Mesenteric fat pad (tissue), 1 donor: ENCODE measurements at regions not wholly inside any gene's neighbourhood (a gene's known extent, or its start where the extent isn't known, plus 50 kb on each side); places are given as distances from the start of the nearest gene placed in this dataset.

Experiments
- DNase-seq: peaks from one replicate; pipeline ENCODE4 v3.0.0-alpha.2; 2020; ENCODE audit warnings: low spot score
- donor health status: DM: yes; HTN: yes; CAD: no.

DNA sequence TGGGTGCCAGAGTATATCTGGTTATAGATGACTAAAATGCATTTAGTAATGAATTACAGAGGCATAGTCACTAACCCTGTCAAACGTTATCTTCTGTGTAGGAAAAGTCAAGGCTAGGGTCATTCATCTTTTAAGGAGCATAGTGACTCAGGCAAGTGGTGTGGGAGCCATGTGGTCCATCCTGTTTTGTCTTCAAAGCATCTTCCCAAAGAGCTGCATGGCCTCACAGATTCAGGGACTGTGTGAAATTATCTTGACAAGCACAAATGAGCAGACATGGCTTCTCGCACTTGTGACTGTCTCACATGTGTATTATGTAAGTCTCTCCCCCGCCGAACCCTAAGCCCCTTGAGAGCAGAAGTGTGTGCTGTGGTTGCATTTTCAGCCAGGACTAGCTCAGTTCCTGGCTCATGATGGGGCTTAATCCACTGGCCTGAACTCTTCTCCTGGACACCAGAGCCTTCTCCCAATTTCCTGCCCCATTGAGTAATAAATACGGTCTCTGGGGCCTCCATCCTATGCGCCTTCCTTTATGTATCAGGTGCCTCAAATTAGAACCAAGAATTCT lies 769.1 kb downstream of the QKI start:
- DNase-seq = no peak

DNA sequence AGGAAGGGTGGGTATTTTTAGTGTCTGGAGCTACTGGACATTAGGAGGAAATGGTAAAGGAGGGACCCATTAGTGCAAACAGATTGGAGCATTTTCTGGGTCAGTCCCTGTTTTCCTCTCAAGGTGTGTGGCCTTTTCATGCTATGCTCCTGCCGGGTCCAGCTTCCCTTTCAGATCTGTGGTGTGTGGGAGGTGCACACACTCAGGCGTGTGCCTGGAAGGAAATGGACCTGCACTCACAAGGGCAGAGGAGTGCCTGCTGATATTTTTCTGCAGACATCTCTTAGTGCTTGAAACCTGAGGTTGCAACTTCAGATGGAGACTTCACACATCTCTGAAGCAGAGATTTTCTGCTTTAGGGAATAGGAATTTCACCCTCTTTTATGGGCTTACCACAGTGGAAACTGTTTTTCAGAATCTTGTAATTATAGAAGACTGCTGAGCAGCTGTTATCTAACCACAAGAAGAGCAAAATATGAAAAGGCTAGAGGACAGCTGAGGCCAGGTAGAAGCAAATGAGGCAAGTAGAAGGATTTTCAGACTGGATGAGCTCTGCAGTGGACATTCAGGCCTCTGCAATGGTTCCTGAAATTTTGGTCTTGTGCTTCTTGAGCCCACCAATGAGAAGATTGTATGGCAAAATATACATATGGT lies 764.3 kb downstream of the QKI start:
- DNase-seq = no peak

DNA sequence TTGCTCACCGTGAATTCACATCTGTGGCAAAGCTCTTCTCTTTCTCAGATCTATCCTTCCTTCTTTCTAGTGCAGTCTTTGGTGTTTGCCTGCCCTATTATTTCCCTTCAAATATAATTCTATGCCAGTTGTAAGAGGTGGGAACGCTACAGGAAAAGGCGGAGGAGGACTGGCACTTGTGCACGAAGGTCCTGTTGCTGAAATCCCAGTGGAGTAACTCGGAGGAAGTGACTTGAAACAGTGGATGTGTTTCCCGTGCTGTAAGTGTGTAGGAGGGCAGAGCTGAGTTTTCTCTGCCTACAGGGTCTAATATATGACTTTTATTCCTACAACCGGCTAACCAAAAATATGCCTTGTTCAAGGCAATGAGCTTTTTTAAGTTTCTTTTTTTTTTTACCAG lies 754.8 kb downstream of the QKI start:
- no peak for DNase-seq

DNA sequence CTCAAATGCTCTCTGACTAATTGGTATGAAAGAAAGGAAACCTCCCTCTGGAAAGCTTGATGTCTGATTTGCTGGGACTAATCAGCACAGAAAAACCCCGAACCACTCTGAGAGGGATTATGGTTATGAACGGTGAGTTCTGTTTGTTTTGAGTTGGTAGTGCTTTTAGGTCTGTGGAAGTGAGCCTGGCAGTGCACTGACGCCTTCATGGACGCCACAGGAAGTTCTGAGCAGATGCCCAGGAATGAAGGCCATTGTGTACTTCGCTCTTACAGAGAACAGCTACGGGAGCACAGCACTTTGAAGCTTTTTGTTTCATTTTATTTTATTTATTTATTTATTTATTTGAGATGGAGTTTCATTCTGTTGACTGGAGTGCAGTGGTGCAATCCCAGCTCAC lies 754.1 kb downstream of the QKI start:
- no peak for DNase-seq

DNA sequence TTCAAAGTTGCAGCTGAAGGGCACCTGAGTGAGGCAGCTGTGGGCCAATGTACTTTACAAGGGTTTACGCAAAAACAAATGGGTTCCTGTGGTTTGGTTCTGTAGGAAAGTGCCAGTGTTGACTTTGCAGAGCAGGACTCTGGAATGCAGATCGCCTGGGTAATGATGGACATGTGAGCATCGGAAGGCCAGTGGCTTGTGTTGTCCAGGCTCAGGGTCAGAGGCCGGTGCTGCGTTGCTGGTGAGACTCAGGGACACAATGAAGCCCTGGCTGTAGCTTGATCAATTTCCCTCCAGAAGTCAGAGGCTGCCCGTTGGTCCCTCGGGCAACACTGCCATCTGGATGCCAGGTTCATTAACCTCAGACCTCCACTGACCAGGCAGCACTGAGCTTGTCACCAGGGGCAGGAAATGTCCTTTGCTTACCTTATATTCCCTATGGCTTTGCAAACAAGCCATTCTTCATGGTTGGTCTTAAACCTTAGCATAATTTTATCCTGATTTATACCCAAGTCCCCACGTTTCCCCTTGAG lies 753.4 kb downstream of the QKI start:
- DNase-seq = no peak

DNA sequence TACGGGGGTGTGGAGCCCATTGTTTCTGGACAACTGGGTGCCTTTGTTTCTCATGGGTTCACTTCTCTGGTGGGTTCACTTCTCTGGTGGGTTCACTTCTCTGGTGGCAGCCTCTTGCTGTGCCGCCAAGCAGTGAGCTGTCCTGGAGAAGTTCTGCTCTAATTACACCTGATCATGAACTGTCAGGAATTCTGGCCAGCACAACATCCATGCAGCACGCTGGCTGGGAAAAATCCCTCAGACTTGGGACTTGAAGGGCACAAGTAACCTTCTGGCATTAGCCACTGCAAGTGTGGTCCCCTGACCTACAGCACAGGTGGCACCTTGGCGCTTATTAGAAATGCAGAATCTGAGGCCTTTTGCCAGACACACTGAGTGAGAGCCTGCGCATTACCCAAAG lies 752.5 kb downstream of the QKI start:
- no peak for DNase-seq

DNA sequence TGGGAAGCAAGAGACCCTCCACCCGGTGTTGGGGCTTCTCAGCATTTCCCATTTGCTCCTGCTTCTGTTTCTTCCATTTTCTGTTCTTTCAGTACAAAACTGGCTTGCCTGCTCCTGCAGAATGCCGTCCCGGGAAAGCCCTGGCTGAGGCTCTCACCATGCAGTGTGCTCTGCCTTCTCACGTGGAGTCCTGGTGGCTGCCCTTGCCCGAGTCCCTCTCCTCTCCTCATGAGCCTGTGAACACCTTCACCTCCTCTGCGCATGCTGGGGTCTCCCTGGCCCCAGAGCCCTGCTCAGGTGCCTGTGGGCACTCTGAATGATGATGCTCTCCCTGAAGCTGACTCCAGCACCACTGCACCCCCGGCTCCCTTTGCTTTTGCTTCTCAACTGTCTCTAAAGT lies 752.0 kb downstream of the QKI start:
- DNase-seq = no peak

DNA sequence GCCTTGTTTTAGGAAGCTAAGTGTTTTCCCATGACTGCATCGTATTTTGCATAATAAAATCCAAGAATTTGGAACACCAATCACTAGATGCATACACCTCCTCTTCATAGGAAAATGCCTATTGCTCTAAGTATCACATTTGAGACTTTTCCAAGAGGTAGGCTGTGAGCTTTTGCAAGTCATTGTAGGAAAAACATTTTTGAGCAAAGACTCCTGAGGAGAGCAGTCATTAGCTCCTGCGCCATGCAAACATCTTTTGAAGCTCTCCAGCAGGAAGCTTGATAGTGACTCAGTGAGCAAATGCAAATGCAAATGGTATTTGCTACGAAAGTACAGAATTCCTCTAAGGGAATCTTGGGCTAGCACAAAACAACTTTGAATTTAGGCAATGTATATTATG lies 750.4 kb downstream of the QKI start:
- DNase-seq = no peak

DNA sequence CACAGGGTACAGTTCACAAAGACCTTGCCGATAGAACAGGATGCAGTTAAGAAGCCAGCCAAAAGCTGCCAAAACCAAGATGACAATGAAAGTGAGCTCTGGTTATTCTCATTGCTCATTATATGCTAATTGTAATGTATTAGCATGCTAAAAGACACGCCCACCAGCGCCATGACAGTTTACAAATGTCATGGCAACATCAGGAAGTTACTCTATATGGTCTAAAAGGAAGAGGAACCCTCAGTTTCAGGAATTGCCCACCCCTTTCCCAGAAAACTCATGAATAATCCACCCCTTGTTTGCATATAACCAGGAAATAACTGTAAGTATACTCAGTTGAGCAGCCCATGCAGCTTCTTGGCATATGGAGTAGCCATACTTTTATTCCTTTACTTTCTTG lies 748.7 kb downstream of the QKI start:
- no peak for DNase-seq

DNA sequence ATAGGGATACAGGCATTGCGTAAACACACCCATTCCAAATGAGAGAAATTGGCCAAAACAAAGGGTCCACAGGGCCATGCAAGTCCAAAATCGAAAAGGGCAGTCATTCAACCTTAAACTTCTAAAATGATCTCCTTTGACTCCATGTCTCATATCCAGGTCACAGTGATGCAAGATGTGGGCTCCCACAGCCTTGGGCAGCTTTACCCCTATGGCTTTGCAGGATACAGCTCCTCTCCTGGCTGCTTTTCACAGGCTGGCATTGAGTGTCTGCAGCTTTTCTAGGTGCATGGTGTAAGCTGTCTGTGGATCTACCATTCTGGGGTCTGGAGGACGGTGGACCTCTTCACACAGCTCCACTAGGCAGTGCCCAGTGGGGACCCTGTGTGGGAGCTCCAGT lies 744.5 kb downstream of the QKI start:
- DNase-seq = no peak

DNA sequence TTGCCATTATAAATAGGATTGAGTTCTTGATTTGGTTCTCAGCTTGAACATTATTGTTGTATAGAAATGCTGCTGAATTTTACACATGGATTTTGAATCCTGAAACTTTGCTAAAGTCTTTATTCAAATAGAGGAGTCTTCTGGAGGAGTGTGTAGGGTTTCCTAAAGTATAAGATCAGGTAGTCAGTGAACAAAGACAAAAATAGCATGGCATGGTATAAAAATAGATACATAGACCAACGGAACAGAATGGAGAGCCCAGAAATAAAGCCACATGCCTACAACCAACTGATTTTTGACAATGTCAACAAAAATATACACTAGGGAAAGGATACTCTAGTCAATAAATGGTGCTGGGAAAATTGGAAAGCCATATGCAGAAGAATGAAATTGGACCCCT lies 740.1 kb downstream of the QKI start:
- DNase-seq = no peak

DNA sequence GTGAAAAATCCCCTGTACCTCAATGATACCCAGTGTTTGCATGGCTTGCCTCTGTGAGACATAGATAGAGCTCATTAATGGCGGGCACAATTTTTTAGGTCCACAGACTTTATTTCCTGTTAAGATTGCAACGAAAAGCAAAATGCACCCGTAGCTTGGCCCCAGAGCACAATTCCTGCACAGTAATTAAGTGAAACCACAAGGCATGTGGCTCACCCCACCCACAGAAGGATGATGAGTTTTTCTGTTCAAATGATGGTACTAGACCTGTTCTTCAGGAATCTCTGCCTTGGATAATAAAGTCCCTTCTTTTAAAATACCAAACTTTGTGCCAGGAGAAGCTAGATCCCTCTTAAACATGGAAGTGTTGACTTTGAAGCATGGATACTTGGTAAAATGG lies 738.1 kb downstream of the QKI start:
- DNase-seq = no peak

DNA sequence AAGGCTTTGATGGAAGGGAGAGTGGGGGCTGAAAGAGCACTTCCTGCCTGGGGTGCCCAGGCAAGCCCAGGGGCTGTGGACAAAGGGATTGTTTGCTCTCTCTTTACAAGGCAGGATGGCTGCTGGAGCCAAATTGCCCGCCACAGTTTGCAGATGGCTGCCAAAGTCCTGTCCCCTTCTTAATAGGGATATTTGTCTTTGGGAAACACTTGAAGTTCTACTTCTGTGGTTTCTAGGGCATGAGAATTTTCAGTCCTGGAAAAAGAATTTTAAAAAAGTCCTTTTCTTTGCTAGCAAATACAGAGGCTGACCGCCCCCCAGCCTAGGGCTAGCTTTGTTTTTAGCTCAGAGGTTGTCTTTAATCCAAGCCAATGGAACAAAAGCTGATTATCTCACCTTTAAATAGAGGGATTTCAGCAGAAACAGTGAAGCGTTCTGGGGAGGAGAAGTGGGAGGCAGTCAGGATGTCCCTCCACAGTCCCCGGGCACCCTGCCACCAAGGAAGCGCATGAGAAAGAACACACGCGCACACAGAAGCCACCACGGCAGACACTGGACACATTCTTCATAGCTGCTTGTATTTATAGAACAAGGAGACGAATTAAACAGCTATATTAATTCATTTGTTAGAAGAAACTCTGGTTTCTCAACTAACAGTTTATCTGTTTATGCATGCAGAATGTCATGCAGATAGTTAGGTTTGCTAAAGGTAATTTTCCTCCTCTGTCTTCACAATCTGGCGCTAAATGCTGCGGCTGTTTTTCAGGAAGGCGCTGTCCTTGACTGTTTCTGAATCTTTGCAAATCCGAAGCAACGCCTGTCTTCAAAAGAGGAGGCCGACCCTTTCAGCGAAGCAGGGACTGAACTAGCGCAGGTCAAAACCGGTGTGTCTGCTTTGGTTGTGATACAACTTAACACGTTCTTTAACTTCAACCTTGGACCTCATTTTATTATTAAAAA lies 736.9 kb downstream of the QKI start:
- no peak for DNase-seq

DNA sequence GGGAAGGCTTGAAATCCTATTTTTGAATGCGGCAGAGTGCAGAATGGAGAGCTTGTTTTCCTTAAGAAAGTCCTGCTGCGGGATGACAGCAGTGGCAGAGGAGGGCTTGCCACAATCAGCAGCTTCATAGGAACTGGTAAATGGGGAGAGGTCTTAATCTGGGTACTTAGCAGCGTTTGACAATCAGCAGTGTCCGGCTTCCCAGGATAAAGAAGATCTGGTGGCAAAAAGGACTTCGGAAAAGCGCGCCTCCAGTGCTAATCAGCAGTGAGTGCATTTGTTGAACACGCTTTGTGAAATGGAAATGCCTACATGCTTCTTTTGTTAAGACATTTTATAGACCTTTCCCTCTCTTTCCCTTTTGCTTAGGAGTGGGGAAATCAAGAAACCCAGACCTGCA lies 735.7 kb downstream of the QKI start:
- no peak for DNase-seq

DNA sequence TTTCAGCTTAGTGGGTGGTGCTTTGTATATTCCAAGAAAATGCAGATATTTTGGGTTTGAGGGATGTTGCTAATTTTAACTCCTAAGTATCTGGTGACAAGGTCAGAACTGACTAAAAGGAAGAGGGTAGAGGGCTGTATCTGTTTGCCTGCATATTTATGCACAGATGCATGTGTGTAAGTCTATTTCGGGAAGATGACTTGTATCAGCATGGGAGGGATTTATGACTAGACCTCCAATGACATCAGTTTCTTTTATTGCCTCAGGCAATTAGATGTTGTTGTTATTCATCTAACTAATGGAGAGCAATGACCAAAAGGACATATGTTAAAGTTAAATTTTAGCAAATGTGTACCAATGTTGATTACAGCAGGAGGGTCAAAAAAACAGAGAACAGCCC lies 734.3 kb downstream of the QKI start:
- DNase-seq = no peak

DNA sequence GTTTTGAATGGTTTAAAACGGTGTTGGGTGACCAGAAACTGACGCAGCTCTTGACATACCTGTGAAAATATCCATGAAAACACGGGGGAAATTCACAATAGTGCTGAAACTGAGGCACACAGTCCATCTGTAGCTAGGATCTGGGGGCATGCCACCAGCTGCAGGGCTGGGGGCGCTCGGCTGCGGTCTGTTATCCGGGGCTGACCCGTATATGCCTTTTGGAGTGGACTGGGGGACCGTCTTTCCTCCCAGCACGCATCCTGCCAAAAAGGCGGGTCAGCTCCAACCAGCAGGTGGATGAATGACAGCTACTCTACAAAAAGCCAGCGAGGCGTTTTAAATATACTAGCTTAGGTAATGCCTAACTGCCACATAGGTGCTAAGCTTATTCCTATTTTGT lies 729.8 kb downstream of the QKI start:
- no peak for DNase-seq

DNA sequence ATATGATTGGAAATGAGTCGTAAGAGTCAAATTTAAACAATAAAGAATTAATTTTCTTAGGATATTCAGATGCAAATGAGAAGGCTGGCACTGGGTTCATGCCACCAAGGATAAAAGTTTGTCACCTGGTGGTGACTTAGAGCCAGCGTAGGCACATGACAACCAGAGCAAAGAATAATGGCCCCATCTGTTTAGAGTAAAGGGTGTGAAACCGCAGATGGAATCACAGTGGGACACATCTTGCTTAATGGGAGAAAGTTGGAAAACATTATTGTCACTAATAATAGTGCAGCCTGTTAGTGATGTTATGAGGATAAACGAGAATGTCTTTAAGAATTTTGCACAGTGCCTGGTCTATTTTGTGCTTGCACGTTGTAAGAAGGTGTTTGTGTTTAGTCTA lies 727.8 kb downstream of the QKI start:
- DNase-seq = no peak

DNA sequence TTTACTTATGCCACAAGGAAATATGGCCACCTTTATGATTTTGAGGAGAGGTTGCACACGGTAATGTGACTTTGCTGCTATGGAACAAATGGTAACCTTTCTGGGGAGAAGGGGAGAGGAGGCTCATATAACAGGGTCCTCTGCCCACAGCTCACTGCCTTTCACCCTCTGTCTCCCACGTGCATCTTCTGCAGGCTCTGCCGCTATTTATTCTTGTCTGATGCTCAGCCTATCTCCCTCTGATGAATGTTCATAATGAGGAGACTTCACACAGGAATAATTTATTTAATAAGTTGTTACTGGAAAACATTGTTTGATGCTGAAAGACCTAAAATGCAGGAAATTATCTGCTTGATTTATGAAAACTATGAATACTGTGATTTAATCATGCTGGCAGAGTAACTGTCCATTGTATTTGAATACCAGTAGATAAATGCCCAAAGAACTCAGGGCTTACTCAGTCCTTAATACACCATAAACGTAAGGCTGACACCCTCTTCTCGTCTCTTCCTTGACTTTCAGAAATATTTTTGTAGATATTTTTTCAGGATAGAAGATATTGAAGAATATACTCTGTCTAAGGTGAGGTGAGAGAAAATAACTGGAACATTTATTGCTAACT lies 721.1 kb downstream of the QKI start:
- DNase-seq = no peak

DNA sequence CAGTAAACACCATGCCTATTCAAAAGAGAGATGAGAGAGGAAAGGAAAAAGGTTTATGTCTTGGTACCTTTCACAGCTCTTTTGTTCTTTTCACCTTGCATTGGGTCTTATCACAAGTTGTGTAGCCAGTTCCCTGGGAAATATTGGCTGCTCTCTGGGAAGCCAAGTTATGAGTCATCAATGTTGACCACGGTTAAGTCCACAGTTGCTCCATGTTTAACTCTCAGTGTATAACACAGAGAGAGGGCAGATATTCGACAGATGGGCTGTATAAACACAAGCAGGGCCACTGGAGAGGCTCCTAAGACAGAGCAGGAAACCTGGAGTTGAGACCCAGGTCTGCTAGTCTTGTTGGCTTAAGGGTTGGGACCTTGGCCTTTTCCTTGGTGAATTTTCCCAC lies 718.6 kb downstream of the QKI start:
- no peak for DNase-seq

DNA sequence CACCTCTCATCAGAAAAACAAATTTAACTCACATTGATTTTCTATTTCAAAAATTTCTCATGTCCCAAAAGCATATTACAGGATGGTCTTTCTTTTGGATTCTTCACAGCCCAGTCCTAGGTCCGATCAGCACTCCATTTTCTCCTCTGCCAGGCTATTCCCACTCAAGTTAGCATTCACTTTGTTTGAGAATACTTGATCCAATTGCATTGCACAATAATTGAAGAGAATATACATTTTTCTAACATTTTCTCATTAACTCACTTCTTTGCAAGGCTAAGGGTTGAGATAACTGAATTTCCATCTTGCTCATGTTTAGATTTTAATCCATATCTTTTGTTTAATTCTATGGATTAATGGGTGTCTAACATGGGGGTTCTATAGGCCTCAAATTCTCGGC lies 716.1 kb downstream of the QKI start:
- no peak for DNase-seq

DNA sequence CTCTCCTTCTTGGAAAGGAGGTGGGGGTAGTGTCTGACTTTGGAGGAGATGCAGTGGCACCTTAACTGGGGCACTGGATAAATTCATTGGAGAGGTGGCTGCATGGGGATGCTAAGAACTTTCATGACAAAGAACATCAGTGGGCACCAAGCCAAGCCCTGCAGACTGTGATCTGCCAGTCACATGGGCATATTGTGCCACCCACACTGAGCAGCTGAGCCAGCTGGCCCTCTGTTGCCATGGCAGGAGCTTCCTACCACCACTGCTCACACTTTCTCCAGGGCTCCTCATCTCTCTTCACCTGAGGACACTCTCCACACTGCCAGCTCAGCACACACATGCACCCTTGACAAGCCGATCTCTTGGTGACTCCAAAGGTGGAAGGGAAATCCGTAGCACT lies 715.6 kb downstream of the QKI start:
- no peak for DNase-seq

DNA sequence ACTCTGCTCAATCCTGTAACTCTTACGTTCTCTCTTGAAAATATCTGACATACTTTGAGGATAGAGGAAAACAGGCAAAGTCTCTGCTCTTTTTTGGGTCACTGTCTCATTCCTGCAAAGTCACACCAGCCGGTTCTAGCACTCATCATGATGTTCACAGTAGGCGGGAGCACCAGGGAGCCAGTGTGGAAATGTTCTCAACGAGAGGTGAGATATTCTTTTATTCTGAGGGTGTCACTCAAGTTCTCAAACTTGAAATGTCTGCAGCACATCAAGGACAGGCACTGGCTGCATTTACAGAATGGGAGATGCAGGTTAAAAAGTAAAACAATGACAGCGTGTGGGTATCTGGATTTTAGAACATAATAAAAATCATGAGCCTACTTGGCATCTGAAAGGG lies 714.7 kb downstream of the QKI start:
- no peak for DNase-seq
